Activated CD8-positive, alpha-beta memory T cell treated with anti-CD3 and anti-CD28 coated beads for 24 hours (primary cell): ENCODE measurements at regions not wholly inside any gene's neighbourhood (a gene's known extent, or its start where the extent isn't known, plus 50 kb on each side); places are given as distances from the start of the nearest gene placed in this dataset.
"Not testable (repeated sequence)": the region's sequence is repeated elsewhere in the genome, so short reads cannot be mapped to it uniquely, and the experiment has no call there.

Source experiments
- DNase-seq: peaks from one replicate; pipeline ENCODE4 v3.0.0-alpha.2; 2020

GRCh38 chr6:12525276-12525675 lies 191.3 kb upstream of the PHACTR1 start:
- DNase-seq: no peak

- no peak for DNase-seq
Measured at GRCh38 chr6:12527339-12527738, 189.2 kb upstream of the PHACTR1 start.

GRCh38 chr6:12528136-12528535 lies 188.4 kb upstream of the PHACTR1 start:
- no peak for DNase-seq

GRCh38 chr6:12528581-12529363 lies 187.8 kb upstream of the PHACTR1 start:
- no peak for DNase-seq

GRCh38 chr6:12529364-12530019 lies 187.1 kb upstream of the PHACTR1 start:
- DNase-seq: no peak

- no peak for DNase-seq
Measured at GRCh38 chr6:12530345-12530744, 186.2 kb upstream of the PHACTR1 start.

GRCh38 chr6:12533586-12533985 lies 183.0 kb upstream of the PHACTR1 start:
- no peak for DNase-seq

- no peak for DNase-seq
Measured at GRCh38 chr6:12534069-12534853, 182.3 kb upstream of the PHACTR1 start.

- no peak for DNase-seq
Measured at GRCh38 chr6:12535586-12536314, 180.8 kb upstream of the PHACTR1 start.

GRCh38 chr6:12536416-12536815 lies 180.2 kb upstream of the PHACTR1 start:
- no peak for DNase-seq

- DNase-seq: no peak
Measured at GRCh38 chr6:12537389-12537788, 179.2 kb upstream of the PHACTR1 start.

GRCh38 chr6:12538881-12539357 lies 177.6 kb upstream of the PHACTR1 start:
- DNase-seq: no peak

- DNase-seq: not testable (repeated sequence)
Measured at GRCh38 chr6:12542319-12543115, 174.1 kb upstream of the PHACTR1 start.

GRCh38 chr6:12543953-12544352 lies 172.6 kb upstream of the PHACTR1 start:
- DNase-seq: no peak

GRCh38 chr6:12544821-12545565 lies 171.6 kb upstream of the PHACTR1 start:
- no peak for DNase-seq

GRCh38 chr6:12545619-12546409 lies 170.8 kb upstream of the PHACTR1 start:
- DNase-seq: no peak

- DNase-seq: no peak
Measured at GRCh38 chr6:12546410-12547002, 170.1 kb upstream of the PHACTR1 start.

- DNase-seq: no peak
Measured at GRCh38 chr6:12548526-12548925, 168.0 kb upstream of the PHACTR1 start.

GRCh38 chr6:12549445-12549844 lies 167.1 kb upstream of the PHACTR1 start:
- DNase-seq: not testable (repeated sequence)

GRCh38 chr6:12554820-12555219 lies 161.7 kb upstream of the PHACTR1 start:
- DNase-seq: not testable (repeated sequence)
